ENCODE measurements at regions not wholly inside any gene's neighbourhood (a gene's known extent, or its start where the extent isn't known, plus 50 kb on each side); places are given as distances from the start of the nearest gene placed in this dataset.

DNA sequence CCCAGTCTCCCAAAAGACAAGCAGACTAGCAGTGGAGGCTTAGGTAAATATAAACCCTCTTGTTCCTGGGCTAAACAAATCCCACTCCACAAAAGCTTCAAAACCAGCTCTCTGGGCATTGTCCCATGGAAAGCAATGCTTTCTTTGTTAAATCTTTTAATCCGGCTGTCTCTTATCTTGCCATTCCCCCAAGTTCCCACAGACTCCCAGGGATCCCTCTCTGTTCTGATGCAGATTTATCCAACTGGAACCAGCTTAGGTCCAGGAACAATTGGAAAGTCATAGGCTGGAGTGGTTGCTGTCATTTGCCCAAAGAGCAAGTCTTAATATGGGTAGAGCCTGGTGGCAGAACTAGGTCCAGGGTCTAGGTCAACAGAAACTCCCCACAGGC is 110.1 kb upstream of the ATP1A1 start:
- TF ChIP-seq, protein P1, sequence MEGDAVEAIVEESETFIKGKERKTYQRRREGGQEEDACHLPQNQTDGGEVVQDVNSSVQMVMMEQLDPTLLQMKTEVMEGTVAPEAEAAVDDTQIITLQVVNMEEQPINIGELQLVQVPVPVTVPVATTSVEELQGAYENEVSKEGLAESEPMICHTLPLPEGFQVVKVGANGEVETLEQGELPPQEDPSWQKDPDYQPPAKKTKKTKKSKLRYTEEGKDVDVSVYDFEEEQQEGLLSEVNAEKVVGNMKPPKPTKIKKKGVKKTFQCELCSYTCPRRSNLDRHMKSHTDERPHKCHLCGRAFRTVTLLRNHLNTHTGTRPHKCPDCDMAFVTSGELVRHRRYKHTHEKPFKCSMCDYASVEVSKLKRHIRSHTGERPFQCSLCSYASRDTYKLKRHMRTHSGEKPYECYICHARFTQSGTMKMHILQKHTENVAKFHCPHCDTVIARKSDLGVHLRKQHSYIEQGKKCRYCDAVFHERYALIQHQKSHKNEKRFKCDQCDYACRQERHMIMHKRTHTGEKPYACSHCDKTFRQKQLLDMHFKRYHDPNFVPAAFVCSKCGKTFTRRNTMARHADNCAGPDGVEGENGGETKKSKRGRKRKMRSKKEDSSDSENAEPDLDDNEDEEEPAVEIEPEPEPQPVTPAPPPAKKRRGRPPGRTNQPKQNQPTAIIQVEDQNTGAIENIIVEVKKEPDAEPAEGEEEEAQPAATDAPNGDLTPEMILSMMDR (conservative IDR thresholded peaks at IDR 0.05; ENCODE audit: low read depth) = no peak
- no peak for DNase-seq (ENCODE audit: low spot score)
- ChIA-PET POLR2A (ENCODE audit: low non-redundant PET) (no interaction called here), CTCF (interaction anchor here (1.0 kb wide), 1 partner anchor 113 kb away, joined by 3 read pairs; no protein-coding TSS in a partner anchor)
- H3K27ac ChIP-seq = no peak overlapping the region

DNA sequence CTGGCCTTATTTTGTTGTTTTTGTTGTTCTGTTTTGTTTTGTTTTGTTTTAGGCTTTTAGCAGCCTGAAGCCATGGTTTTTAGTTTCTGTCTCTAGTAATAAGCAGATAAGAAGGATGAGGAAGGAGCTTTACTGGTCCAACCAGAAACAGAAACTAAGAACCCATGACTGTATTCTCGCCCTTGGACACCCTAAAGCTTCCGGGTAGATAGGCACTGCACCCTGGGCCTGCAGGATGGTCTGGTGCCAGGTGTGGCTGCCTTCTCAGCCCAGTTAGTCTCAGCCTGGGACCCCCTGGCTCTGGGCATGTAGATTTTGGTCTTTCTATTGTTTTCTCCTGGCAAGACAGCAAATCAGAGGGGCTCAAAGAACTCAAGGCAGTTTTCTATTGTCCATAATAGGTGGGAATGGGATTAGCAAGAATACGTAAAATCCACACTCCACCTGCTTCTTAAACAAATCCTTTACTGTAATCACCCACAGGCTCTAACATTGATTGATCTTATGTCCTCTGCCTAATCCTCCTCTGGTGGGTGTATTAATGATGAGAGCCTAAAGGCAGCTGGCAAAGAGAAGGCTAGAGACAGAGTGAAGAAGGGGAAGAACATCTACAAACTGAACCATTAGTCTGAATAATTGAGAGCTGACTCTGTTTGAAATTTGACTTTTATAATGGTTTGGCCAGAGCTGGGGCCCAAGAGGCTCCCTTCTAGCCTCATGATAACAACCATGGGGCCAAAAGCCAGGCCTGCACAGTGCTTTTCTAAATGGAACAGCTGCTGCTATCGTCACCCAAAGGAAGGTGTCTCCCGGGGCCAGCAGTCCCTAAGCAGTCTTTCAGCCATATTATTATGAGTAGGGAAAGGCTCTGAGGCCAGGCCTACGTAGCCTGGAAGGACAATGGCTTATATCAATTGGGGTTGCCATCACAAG is 106.8 kb upstream of the ATP1A1 start:
- peak overlapping the region; percentile 44 for H3K27ac ChIP-seq
- POLR2A ChIA-PET (ENCODE audit: low non-redundant PET) = no interaction called here
- TF ChIP-seq, protein P1 (conservative IDR thresholded peaks at IDR 0.05; ENCODE audit: low read depth) = no peak
- CTCF ChIA-PET = interaction anchor here (0.7 kb wide), 1 partner anchor 114 kb away, joined by 5 read pairs; no protein-coding TSS in a partner anchor
- DNase-seq (ENCODE audit: low spot score) = no peak

DNA sequence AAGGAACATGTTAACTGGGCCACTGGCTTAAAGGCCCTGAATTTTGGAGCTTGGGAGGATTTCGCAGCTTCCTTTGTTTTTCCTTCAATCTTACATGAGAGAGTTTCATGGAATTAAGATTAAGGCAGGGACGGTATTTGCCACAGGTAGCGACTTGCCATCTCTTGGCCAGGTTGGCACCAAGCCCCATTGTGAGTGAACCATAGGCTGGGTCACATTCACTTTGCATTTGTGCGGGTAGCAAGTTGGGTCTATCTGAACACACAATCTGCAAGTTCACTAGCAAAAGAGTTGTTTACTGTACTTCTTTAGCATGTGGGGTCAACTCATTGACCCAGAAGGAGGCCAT is 106.2 kb upstream of the ATP1A1 start:
- TF ChIP-seq, protein P1 (conservative IDR thresholded peaks at IDR 0.05; ENCODE audit: low read depth) = no peak
- POLR2A ChIA-PET (ENCODE audit: low non-redundant PET) = no interaction called here
- CTCF ChIA-PET = no interaction called here
- H3K27ac ChIP-seq = peak overlapping the region; percentile 44
- no peak for DNase-seq (ENCODE audit: low spot score)

DNA sequence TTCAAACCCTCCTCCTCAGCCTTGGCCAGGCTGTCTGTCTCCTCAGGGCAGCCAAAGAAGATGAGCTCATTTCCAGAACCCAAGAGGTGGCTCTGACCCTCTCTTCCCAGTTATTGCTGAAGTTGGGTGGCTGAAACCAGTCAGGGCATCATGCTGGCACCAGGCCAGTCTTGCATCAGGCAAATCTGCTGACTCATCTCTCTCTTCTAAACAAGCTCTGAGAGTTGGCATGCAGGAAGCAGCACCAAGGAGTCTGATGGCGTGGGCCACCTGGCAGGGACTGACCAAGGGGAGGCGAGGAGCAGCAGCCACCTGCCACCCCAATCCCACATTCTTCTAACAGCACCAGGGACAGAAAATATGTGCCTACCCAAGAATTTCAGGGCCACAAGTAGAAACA is 104.8 kb upstream of the ATP1A1 start:
- ChIA-PET CTCF (interaction anchor here (0.6 kb wide), 1 partner anchor 17 kb away, joined by 3 read pairs; no protein-coding TSS in a partner anchor), POLR2A (ENCODE audit: low non-redundant PET) (interaction anchor here (0.6 kb wide), 1 partner anchor 91 kb away, joined by 3 read pairs; no protein-coding TSS in a partner anchor)
- peak; percentile 73 for DNase-seq (ENCODE audit: low spot score)
- TF ChIP-seq, protein P1 (conservative IDR thresholded peaks at IDR 0.05; ENCODE audit: low read depth) = no peak
- peak overlapping the region; percentile 89 for H3K27ac ChIP-seq

DNA sequence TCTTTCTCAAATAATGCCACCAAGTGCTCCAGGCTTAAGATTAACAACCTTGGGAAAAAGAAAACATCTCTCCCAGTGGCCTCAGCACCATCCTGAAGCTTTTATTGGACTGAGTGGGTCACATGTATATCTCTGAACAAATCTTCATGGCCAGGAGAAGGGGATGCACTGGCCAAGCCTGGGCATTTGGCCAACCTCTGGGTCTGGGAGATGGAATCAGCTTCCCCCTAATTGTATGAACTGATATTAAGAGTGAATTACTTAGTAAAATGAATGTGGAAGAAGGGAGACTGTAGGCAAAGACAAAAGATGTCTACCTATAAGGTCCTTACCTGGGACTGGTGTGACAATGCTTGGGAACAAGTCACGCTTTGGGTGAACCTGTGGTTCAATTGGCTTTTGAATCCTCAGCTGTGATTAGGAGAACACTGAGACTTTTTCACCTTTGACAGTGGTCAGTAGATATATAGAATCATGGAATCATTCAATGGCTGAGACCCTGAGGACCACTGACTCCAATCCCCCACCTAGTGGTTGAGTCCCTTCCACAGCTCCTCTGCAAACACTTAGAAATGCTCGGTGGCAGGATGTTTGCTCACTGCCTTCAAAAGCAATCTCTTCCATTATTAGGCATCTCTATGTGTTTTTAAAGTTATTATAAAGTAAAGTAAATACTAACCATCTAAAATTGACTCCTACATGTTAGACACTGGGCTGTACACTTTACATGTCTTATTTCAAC is 102.6 kb upstream of the ATP1A1 start:
- ChIA-PET POLR2A (ENCODE audit: low non-redundant PET) (no interaction called here), CTCF (interaction anchor here (0.7 kb wide), 1 partner anchor 132 kb away, joined by 3 read pairs; no protein-coding TSS in a partner anchor)
- H3K27ac ChIP-seq = no peak overlapping the region
- DNase-seq (ENCODE audit: low spot score) = no peak
- TF ChIP-seq, protein P1 (conservative IDR thresholded peaks at IDR 0.05; ENCODE audit: low read depth) = no peak

DNA sequence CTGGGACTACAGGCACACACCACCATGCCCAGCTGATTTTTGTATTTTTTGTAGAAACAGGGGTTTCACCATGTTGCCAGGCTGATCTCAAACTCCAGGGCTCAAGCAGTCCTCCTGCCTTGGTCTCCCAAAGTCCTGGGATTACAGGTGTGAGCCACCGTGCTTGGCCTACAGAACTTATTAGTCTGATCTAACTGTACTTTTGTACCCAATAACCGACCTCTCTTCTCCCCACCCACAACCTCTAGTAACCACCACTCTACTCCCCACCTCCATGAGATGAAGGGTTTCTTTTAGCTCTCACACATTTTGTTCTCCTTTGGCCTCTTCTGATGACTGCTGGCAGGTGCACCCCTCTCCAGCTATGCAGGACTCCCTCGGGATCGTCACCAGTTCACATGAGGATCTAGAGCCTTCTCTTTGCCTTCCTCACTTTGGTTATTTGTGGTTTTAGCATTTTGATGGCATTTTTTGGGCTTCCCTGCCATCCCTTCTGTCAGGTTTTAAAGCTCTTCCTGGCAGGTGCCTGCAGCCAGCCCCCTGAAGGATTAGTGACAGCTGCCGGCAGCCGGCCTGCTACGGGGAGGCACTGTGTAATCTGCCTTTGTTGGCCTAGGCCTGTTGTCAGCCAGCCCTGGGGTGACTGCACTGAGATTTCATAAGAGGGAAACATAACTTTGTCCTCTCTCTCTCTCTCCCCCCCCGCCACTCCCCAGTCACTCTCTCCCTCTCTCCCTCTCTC is 99.8 kb upstream of the ATP1A1 start:
- TF ChIP-seq, protein P1 (conservative IDR thresholded peaks at IDR 0.05; ENCODE audit: low read depth) = no peak
- POLR2A ChIA-PET (ENCODE audit: low non-redundant PET) = no interaction called here

More for the DNA sequence above, 99.8 kb upstream of the ATP1A1 start:
- DNase-seq (ENCODE audit: low spot score) = no peak
- H3K27ac ChIP-seq = no peak overlapping the region
- CTCF ChIA-PET = no interaction called here
